Keratinocyte (primary cell): ENCODE measurements at regions not wholly inside any gene's neighbourhood (a gene's known extent, or its start where the extent isn't known, plus 50 kb on each side); places are given as distances from the start of the nearest gene placed in this dataset.

Source experiments
- EZH2 ChIP-seq: IDR thresholded peaks from one replicate; pipeline ENCODE4 v1.6.1; 2012; ENCODE audit warnings: inconsistent platforms, mild to moderate bottlenecking, low read length, moderate library complexity
- TF ChIP-seq, protein P1 (sequence below), 3 experiments: IDR thresholded peaks in 1 of 3; conservative IDR thresholded peaks in 1 of 3; optimal IDR thresholded peaks in 1 of 3; 2 replicates in 2 of 3; 3 replicates in 1 of 3; pipeline versions ENCODE3 to v1.5.1; 2011; ENCODE audit warnings: low read length in 3 of 3, mild to moderate bottlenecking in 3 of 3, moderate library complexity in 2 of 3, control low read depth in 1 of 3, inconsistent platforms in 1 of 3; ENCODE audit not compliant: insufficient read depth in 2 of 3; ENCODE audit errors: extremely low read depth in 1 of 3

DNA sequence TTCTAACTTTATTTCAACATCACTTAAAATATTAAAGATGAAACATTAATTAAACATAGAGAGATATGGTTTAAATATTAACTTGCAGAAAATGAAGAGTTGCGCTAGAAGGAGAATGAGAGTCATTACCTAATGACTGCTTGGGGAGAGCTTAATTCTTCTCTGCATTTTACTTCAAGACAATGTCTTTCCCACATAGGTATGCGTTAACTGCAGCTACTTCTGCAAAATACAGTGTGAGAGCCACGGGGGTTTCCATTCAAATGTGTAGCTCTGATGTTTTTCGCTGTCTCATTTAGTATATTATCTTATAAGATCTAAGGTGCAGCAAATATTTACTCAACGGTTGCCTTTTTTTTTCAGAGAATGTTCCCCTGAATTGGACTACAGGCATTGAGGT, 126.7 kb downstream of the TMX3 start:
- TF ChIP-seq, protein P1, sequence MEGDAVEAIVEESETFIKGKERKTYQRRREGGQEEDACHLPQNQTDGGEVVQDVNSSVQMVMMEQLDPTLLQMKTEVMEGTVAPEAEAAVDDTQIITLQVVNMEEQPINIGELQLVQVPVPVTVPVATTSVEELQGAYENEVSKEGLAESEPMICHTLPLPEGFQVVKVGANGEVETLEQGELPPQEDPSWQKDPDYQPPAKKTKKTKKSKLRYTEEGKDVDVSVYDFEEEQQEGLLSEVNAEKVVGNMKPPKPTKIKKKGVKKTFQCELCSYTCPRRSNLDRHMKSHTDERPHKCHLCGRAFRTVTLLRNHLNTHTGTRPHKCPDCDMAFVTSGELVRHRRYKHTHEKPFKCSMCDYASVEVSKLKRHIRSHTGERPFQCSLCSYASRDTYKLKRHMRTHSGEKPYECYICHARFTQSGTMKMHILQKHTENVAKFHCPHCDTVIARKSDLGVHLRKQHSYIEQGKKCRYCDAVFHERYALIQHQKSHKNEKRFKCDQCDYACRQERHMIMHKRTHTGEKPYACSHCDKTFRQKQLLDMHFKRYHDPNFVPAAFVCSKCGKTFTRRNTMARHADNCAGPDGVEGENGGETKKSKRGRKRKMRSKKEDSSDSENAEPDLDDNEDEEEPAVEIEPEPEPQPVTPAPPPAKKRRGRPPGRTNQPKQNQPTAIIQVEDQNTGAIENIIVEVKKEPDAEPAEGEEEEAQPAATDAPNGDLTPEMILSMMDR (optimal IDR thresholded peaks at IDR 0.05 in 1 of 3, IDR thresholded peaks at IDR 0.05 in 1 of 3, conservative IDR thresholded peaks at IDR 0.05 in 1 of 3; ENCODE audit: extremely low read depth in 1 of 3, insufficient read depth in 2 of 3, low read length in 3 of 3): no peak
- no peak for TF ChIP-seq EZH2
